Peyer's patch (tissue), 4 donors: ENCODE measurements at regions not wholly inside any gene's neighbourhood (a gene's known extent, or its start where the extent isn't known, plus 50 kb on each side); places are given as distances from the start of the nearest gene placed in this dataset.
"Not testable (repeated sequence)": the region's sequence is repeated elsewhere in the genome, so short reads cannot be mapped to it uniquely, and the experiment has no call there.

ENCODE experiments used
- DNase-seq, 3 donors: peaks; one replicate each; pipeline ENCODE4 v3.0.0-alpha.2; 2017 to 2019
- H3K27ac ChIP-seq, 4 donors: fragments of 200-600 bp; sonication (generic); one replicate each; pipeline ENCODE4 v1.5.1; 2016 to 2019
- H3K27me3 ChIP-seq, 2 donors: fragments of 200-600 bp; sonication (generic); one replicate each; pipeline ENCODE4 v1.5.1; 2019
- H3K36me3 ChIP-seq, 3 donors: fragments of 200-600 bp; sonication (generic); one replicate each; pipeline ENCODE4 v1.5.1; 2016 to 2019
- H3K4me1 ChIP-seq, 4 donors: fragments of 200-600 bp; sonication (generic); one replicate each; pipeline ENCODE4 v1.5.1; 2016 to 2019
- H3K4me3 ChIP-seq, 4 donors: fragments of 200-600 bp; sonication (generic); 1 replicate in 3 of 4; 2 replicates in 1 of 4; pipeline ENCODE4 v1.5.1; 2016 to 2019; ENCODE audit warnings: mild to moderate bottlenecking in 1 of 4
- H3K9me3 ChIP-seq, 4 donors: fragments of 200-600 bp; sonication (generic); one replicate each; pipeline ENCODE4 v1.5.1; 2016 to 2019; ENCODE audit warnings: mild to moderate bottlenecking in 1 of 4
- POLR2A ChIP-seq, 2 donors: fragments of 450-650 bp; IDR thresholded peaks; one replicate each; pipeline ENCODE4 v1.5.1; 2017; ENCODE audit warnings: antibody characterized with exemption in 2 of 2, mild to moderate bottlenecking in 2 of 2, moderate library complexity in 2 of 2
- TF ChIP-seq, protein P1 (sequence below), 6 experiments: fragments of 450-650 bp in 4 of 6; fragments of 200-600 bp in 2 of 6; sonication (generic) in 1 of 6; IDR thresholded peaks; one replicate each; pipeline ENCODE4 v1.5.1; 2017 to 2019; ENCODE audit warnings: antibody characterized with exemption in 6 of 6, mild to moderate bottlenecking in 3 of 6, moderate library complexity in 1 of 6

DNA sequence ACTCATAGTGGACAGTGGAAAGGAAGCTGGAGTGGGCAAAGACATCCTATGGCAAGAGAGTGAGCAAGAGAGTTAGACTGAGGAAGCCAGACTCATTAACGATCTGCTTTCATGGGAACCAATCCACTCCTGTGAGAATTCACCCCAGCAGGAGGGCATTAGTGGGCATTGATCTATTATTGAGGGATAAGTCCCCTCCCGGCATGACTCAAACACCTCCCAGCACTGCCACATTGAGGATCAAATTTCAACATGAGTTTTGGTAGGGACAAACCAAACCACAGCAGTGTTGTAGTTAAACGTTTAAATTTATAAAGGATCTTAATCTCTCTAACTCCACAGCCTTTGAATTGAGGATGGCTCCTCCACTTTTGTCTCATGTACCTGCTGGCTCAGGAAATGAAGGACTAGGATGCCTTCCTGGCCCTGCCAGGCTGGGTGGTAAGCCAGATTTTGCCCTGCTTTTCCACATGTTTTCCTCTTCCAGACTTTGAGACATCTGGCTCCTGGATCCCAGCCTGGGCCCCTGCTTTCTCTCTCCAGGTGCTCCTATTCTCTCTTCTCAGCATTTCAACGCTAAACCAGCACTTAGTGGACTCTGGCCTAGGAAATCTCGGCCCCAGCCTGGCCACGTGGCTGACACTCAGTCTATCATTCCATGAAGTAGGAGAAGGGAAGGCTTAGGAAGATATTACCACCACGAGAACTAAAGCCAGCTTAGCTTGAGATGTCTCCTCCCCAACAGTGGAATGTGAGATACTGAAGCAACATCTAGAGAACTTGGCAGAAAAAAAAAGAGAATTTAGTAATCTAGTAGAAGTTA lies 96.5 kb upstream of the PIP4K2A start:
- no peak overlapping the region for H3K4me3 ChIP-seq
- no peaks in the 10 kb centered on the region for H3K36me3 ChIP-seq
- H3K4me1 ChIP-seq = no peaks in the 10 kb centered on the region
- no peaks in the 10 kb centered on the region for H3K27me3 ChIP-seq
- no peak overlapping the region for H3K27ac ChIP-seq
- TF ChIP-seq POLR2A (IDR thresholded peaks at IDR 0.05) = no peak
- TF ChIP-seq, protein P1, sequence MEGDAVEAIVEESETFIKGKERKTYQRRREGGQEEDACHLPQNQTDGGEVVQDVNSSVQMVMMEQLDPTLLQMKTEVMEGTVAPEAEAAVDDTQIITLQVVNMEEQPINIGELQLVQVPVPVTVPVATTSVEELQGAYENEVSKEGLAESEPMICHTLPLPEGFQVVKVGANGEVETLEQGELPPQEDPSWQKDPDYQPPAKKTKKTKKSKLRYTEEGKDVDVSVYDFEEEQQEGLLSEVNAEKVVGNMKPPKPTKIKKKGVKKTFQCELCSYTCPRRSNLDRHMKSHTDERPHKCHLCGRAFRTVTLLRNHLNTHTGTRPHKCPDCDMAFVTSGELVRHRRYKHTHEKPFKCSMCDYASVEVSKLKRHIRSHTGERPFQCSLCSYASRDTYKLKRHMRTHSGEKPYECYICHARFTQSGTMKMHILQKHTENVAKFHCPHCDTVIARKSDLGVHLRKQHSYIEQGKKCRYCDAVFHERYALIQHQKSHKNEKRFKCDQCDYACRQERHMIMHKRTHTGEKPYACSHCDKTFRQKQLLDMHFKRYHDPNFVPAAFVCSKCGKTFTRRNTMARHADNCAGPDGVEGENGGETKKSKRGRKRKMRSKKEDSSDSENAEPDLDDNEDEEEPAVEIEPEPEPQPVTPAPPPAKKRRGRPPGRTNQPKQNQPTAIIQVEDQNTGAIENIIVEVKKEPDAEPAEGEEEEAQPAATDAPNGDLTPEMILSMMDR (IDR thresholded peaks at IDR 0.05) = no peak
- H3K9me3 ChIP-seq = no peaks in the 10 kb centered on the region
- no peak for DNase-seq

DNA sequence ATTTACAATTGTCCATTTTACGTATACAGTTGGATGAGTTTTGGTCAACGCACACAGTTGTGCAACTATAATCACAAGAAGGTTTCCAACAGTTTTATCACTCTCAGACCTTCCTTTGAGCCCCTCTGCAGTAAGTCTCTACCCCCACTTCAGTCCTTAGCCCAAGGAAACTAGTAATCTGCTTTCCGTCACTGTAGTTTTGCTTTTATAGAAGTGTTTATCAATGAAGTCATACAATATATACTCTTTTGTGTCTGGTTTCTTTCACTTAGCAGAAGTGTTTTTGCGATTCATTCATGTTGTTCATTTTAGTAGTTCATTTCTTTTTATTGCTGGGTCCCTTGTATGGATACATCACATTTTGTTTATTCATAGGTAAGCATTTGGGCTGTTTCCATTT lies 92.9 kb upstream of the PIP4K2A start:
- no peaks in the 10 kb centered on the region for H3K9me3 ChIP-seq
- no peak for DNase-seq
- H3K36me3 ChIP-seq = no peaks in the 10 kb centered on the region
- no peak overlapping the region for H3K4me3 ChIP-seq
- H3K27ac ChIP-seq = no peak overlapping the region
- no peaks in the 10 kb centered on the region for H3K4me1 ChIP-seq
- TF ChIP-seq, protein P1 (IDR thresholded peaks at IDR 0.05) = no peak
- no peaks in the 10 kb centered on the region for H3K27me3 ChIP-seq

DNA sequence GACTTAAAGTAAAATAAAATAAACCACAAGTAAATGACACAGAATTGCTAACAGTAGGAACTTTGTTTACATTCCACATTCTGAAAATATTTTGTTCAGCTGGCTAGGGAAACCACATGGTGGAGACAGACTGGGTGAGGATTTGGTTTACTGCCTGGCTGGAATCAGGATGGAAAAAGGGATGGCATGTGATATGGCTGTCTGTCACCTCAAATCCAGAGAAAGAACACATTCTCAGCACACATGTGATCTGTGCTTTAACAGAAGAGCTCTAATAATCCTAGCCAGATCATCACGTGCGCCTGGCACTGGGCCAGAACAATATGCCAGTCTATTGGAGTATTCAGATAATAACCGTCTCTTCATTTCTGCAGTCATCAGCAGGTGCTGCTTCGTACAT lies 90.9 kb upstream of the PIP4K2A start:
- no peaks in the 10 kb centered on the region for H3K4me1 ChIP-seq
- no peak for DNase-seq
- H3K9me3 ChIP-seq = no peaks in the 10 kb centered on the region
- no peak overlapping the region for H3K27ac ChIP-seq
- no peaks in the 10 kb centered on the region for H3K27me3 ChIP-seq
- no peak overlapping the region for H3K4me3 ChIP-seq
- no peaks in the 10 kb centered on the region for H3K36me3 ChIP-seq
- TF ChIP-seq, protein P1 (IDR thresholded peaks at IDR 0.05) = no peak
- no peak for TF ChIP-seq POLR2A (IDR thresholded peaks at IDR 0.05)

DNA sequence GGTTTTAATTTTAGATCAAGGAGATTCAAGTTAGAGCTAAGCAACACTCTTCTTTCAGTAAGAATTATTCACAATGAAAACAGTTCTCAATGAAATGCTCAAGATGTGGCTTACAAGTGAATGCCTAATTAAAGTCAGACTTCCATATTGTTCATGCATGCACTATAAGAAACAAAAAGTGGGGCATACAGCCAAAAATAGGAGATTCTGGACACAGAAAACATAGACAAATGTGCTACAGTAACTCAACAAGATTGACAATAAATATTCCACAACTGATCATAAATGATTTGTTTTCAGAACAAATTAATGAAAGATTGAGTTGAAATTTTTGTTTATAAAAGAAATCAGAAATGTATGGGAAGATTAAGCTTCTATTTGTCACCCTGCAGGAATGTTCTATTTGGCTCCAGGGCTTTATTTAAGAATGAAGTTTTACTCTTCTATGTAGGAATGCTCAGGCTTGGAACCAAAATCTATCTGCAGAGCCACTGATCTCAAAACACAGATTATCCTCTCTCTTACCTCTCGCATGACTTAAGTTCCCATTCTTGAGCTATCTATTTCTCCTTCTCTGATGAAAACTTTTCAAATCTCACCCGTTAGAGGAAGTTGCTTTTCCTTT lies 89.0 kb upstream of the PIP4K2A start:
- no peak for DNase-seq
- H3K9me3 ChIP-seq = no peaks in the 10 kb centered on the region
- H3K27me3 ChIP-seq = no peaks in the 10 kb centered on the region
- TF ChIP-seq, protein P1 (IDR thresholded peaks at IDR 0.05) = no peak
- TF ChIP-seq POLR2A (IDR thresholded peaks at IDR 0.05) = no peak
- H3K27ac ChIP-seq = no peak overlapping the region
- no peak overlapping the region for H3K4me3 ChIP-seq
- no peaks in the 10 kb centered on the region for H3K36me3 ChIP-seq
- H3K4me1 ChIP-seq = no peaks in the 10 kb centered on the region

DNA sequence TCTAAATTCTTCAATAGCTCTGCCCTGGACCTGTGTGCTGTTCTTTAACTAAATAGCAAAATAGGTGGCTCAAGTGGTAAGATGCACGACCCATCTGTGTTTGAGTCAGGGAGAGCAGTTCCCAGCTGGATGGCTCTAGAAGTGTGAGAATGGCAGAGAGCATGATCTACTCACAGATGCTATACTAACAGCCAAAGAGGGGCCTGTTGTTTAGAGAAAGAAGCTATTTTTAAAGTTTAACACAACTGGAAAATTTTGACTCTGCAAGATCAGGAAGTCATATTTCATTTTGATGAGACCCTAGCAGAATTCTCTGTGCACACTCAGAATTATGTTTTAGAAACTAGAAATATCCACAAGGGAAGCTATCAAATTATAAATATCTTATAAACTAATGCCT lies 87.4 kb upstream of the PIP4K2A start:
- Histone ChIP-seq H3K9me3 (no peaks in the 10 kb centered on the region), H3K27ac (no peak overlapping the region), H3K27me3 (no peaks in the 10 kb centered on the region), H3K36me3 (no peaks in the 10 kb centered on the region), H3K4me3 (no peak overlapping the region), H3K4me1 (no peaks in the 10 kb centered on the region)
- TF ChIP-seq POLR2A (IDR thresholded peaks at IDR 0.05) = no peak
- TF ChIP-seq, protein P1 (IDR thresholded peaks at IDR 0.05) = no peak
- DNase-seq = no peak

- H3K4me1 ChIP-seq, H3K27me3 ChIP-seq, H3K36me3 ChIP-seq, H3K9me3 ChIP-seq, H3K27ac ChIP-seq, H3K4me3 ChIP-seq, DNase-seq: not testable (repeated sequence)
These were observed 83.4 kb upstream of the PIP4K2A start for GRCh38 chr10:22797796-22798195.
